ENCODE measurements at regions not wholly inside any gene's neighbourhood (a gene's known extent, or its start where the extent isn't known, plus 50 kb on each side); places are given as distances from the start of the nearest gene placed in this dataset.

DNA sequence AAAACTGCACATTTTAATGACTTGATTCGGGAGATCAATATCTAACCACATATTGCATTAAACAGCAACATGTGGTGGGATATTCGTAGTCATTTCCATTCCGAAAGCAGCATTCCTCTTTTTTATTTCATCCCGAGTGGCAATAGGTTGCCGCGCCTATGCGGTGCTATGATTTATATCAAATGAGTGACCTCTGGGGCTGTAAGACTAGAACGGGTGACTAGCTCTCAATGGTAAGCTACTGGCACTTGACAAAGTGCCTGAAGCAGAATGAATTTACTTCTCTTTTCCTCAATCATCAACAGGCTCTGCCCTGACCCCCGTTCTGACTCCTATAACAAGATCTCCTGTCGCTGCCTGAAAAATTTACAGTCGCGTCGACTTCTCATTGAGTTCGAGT is 162.3 kb downstream of the ZNF281 start:
- DNase-seq: no peak

GRCh38 chr1:200245473-200245872 is 164.4 kb downstream of the ZNF281 start:
- no peak for DNase-seq

DNA sequence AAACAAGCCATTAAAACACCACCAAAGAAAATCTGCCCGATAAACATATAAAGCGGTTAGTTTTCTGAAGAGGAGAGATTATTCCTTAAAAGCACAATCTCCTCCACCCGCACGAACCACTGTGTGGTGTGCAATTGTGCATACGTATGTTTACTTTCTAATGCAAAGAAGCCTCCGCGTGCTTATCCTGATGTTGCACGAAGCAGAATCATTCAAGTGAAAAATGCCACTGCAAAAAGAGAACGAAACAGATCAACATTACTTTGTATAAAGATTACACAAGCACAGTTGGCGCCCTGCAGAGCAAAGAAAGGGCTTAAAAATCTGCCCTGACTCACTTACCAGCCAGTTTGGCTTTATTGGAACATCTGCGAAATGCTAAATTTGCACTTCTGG is 166.8 kb downstream of the ZNF281 start:
- peak; percentile 65 for DNase-seq

DNA sequence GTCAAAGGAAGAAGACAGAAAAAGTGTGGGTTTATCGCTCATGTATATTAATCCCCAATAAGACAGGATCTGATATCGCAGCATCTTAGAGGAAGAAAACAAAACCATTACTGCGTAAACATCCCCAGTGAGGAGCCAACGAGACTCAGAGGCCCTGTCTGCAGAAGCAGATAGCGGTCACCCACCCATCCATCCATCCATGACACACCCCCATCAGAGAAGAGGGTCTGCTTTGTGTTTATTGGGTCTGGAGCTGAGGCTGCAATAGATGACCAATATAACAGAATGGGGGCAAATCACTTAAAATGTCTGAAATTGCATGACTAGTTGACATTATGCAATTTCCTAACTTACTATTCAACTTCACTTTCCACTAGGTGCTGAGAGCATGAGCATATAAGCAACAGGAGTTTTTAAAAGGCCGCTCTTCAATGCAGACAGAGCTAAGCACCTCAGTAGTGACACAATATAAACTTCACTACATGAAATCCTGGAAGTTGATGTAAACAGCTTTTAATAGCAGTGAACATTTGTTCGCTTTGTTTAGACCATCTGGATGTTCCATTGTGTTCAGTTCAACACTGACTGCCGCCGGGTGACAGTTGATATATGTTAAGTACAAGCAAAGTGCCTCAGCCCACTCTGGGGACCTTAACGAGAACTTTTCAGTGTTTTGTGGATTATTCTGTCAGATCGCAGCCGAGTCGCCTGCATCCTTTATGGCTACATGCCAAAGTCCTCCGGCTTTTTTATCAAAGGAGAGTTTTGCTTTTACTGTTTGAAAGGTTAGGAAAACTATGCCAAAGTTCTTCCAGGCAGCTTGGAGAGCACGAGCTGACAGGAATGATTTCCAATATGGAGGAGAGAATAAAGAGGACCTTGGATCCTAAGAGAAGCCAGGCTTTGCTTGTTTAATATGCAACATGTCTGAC is 167.5 kb downstream of the ZNF281 start:
- peak; percentile 20 for DNase-seq

DNA sequence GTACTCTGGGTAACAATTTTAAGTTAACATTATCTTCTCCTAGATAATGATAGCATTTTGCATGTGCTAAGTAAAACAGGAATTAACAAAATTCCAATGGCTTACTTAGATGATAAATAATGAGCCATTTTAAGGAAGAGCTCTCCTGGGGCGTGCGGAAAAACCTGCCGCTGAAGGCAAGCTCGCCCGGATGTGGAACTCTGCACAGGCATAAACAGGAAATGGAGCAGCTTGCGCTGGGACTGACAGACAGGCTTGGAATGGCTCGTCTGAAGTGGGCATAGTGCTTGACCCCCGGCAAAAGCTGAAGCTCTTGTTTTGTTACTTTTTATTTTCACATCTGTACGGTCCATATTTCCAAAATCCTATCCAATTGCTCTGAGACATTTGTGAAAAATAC is 169.2 kb downstream of the ZNF281 start:
- peak; percentile 3 for DNase-seq

DNA sequence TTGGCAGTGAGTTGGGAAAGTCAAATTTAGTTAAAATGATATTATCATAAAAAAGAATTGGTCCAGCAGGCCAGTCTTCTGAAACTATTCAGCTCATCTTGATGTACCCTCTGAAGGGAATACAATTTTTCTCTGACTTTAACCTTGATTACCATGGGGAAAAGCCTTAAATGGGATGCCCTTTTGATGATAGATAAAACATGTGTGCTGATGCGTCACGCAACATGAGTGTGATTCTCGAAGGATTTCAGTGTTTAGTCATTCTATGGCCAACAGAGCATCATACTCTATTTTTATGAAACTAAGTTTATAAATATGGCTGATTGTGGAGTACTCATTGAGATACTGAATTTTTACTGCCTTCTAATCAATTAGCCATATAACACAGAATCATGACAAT is 171.5 kb downstream of the ZNF281 start:
- no peak for DNase-seq

GRCh38 chr1:200237066-200237465 is 172.8 kb downstream of the ZNF281 start:
- DNase-seq: no peak

- no peak for DNase-seq
These were observed 174.9 kb downstream of the ZNF281 start for GRCh38 chr1:200234938-200235337.

DNA sequence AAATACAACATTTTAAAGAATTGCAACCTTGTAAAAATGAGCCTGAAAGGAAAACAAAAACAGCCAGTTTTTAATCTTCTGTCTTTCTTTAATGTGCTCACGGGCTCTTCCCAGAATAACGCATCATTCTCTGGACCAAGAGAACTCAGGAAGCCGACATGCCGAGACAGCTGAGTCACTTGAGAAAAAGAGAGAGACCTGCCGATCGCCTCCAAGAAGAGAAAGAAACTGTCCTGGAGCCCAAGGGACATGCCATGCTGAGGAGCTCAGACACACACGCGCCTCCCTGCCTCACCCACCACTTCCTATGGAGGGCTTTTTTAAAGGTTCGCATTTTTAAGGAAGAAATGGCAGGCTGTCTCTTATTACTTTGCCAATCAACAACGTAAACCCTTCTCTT is 176.4 kb downstream of the ZNF281 start:
- DNase-seq: no peak

- peak; percentile 59 for DNase-seq
These were observed 178.0 kb downstream of the ZNF281 start for GRCh38 chr1:200231787-200232231.

- no peak for DNase-seq
These were observed 179.2 kb downstream of the ZNF281 start for GRCh38 chr1:200230671-200231070.

DNA sequence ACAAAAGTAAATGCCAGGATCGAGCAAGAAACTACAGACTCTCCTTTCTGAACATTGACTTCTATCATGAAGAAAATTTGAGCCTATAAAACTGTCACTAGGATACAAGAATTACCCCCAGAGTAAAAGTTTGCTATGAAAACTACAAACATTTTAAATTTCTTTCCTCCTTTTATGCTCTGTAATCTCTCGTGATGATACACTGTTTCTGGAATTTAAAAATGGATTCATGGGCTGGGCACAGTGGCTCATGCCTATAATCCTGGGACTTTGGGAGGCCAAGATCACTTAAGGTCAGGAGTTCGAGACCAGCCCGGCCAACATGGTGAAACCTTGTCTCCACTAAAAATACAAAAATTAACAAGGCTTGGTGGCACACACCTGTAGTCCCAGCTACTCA is 181.3 kb downstream of the ZNF281 start:
- no peak for DNase-seq

GRCh38 chr1:200228081-200228480 is 181.8 kb downstream of the ZNF281 start:
- no peak for DNase-seq
